ENCODE measurements at regions not wholly inside any gene's neighbourhood (a gene's known extent, or its start where the extent isn't known, plus 50 kb on each side); places are given as distances from the start of the nearest gene placed in this dataset.
"Not testable (repeated sequence)": the region's sequence is repeated elsewhere in the genome, so short reads cannot be mapped to it uniquely, and the experiment has no call there.

GRCh38 chrX:122943918-122944317 is 240.2 kb upstream of the GRIA3 start:
- no peak for TF ChIP-seq CTCF (IDR thresholded peaks at IDR 0.05; ENCODE audit: borderline replicate concordance, control extremely low read depth, extremely low read depth, insufficient read depth, missing control alignments)
- in situ Hi-C loops (cut with MboI; ENCODE audit: low sequenced_read_pairs, unreplicated experiment) = no loop called here
- DNase-seq (ENCODE audit: low spot score) = no peak

- DNase-seq (ENCODE audit: low spot score) = no peak
- no peak for TF ChIP-seq CTCF (IDR thresholded peaks at IDR 0.05; ENCODE audit: borderline replicate concordance, control extremely low read depth, extremely low read depth, insufficient read depth, missing control alignments)
- in situ Hi-C loops (cut with MboI; ENCODE audit: low sequenced_read_pairs, unreplicated experiment) = no loop called here
Observed at GRCh38 chrX:122945328-122945727, 238.8 kb upstream of the GRIA3 start.

- TF ChIP-seq CTCF (IDR thresholded peaks at IDR 0.05; ENCODE audit: borderline replicate concordance, control extremely low read depth, extremely low read depth, insufficient read depth, missing control alignments) = no peak
- in situ Hi-C loops (cut with MboI; ENCODE audit: low sequenced_read_pairs, unreplicated experiment) = no loop called here
Observed at GRCh38 chrX:122972604-122973003, 211.5 kb upstream of the GRIA3 start.

GRCh38 chrX:122982521-122982920 is 201.6 kb upstream of the GRIA3 start:
- DNase-seq (ENCODE audit: low spot score) = no peak
- no peak for TF ChIP-seq CTCF (IDR thresholded peaks at IDR 0.05; ENCODE audit: borderline replicate concordance, control extremely low read depth, extremely low read depth, insufficient read depth, missing control alignments)
- in situ Hi-C loops (cut with MboI; ENCODE audit: low sequenced_read_pairs, unreplicated experiment) = no loop called here

More at GRCh38 chrX:122972604-122973003, 211.5 kb upstream of the GRIA3 start:
- no peak for DNase-seq (ENCODE audit: low spot score)

- DNase-seq (ENCODE audit: low spot score); in situ Hi-C loops (cut with MboI; ENCODE audit: low sequenced_read_pairs, unreplicated experiment): not testable (repeated sequence)
Observed at GRCh38 chrX:123002844-123003243, 181.2 kb upstream of the GRIA3 start.

GRCh38 chrX:123013141-123013540 is 170.9 kb upstream of the GRIA3 start:
- TF ChIP-seq CTCF (IDR thresholded peaks at IDR 0.05; ENCODE audit: borderline replicate concordance, control extremely low read depth, extremely low read depth, insufficient read depth, missing control alignments) = no peak
- DNase-seq (ENCODE audit: low spot score) = no peak
- in situ Hi-C loops (cut with MboI; ENCODE audit: low sequenced_read_pairs, unreplicated experiment) = no loop called here

GRCh38 chrX:123036401-123036800 is 147.7 kb upstream of the GRIA3 start:
- in situ Hi-C loops (cut with MboI; ENCODE audit: low sequenced_read_pairs, unreplicated experiment) = no loop called here
- TF ChIP-seq CTCF (IDR thresholded peaks at IDR 0.05; ENCODE audit: borderline replicate concordance, control extremely low read depth, extremely low read depth, insufficient read depth, missing control alignments) = no peak
- no peak for DNase-seq (ENCODE audit: low spot score)
